IMR-90 (cell line): ENCODE measurements at regions not wholly inside any gene's neighbourhood (a gene's known extent, or its start where the extent isn't known, plus 50 kb on each side); places are given as distances from the start of the nearest gene placed in this dataset.

Experiments
- ATAC-seq: fragments of 200-7000 bp; cut with Tn5 transposase; 2 replicates; pipeline ENCODE4 v1.9.1; 2020; ENCODE audit warnings: low read depth, mild to moderate bottlenecking, moderate library complexity
- BruUV-seq: library from RNA; stranded (reverse); fragments of 400-500 nt; replicated peaks from 2 replicates; lab custom pipeline; 2021; lab: Mats Ljungman, UMichigan
- CTCF ChIA-PET: fragments of 300-600 bp; formaldehyde crosslinking; extraction: SDS; loops from one replicate; lab custom pipeline; 2021; ENCODE audit warnings: antibody characterized with exemption; lab: Yijun Ruan, JAX
- POLR2A ChIA-PET: fragments of 300-600 bp; sonication (Branson Sonifier 250); formaldehyde crosslinking; loops from one replicate; lab custom pipeline; 2022; ENCODE audit warnings: antibody characterized with exemption; ENCODE audit not compliant: unreplicated experiment; lab: Charles Lee
- DNase-seq: peaks from one replicate; pipeline ENCODE4 v3.0.0; 2013
- H2AFZ ChIP-seq: replicated peaks from 2 replicates; pipeline ENCODE3; 2013; ENCODE audit warnings: low read length, mild to moderate bottlenecking; ENCODE audit not compliant: poor library complexity
- H2AK5ac ChIP-seq: 2 replicates; pipeline ENCODE4 v1.6.1; 2013; ENCODE audit warnings: low read depth, low read length, inconsistent platforms
- H2AK9ac ChIP-seq: replicated peaks from 2 replicates; pipeline ENCODE3; 2013; ENCODE audit warnings: mild to moderate bottlenecking, low read depth, low read length, moderate library complexity; ENCODE audit not compliant: poor library complexity
- H2BK120ac ChIP-seq: 2 replicates; pipeline ENCODE4 v1.6.1; 2013; ENCODE audit warnings: low read depth, low read length, inconsistent platforms
- H2BK15ac ChIP-seq: 3 replicates; pipeline ENCODE4 v1.6.1; 2013; ENCODE audit warnings: low read depth, low read length, inconsistent platforms
- H2BK20ac ChIP-seq: 2 replicates; pipeline ENCODE4 v1.6.1; 2013; ENCODE audit warnings: low read depth, mild to moderate bottlenecking, inconsistent platforms, low read length, moderate library complexity
- H2BK5ac ChIP-seq: 2 replicates; pipeline ENCODE4 v1.6.1; 2013; ENCODE audit warnings: mild to moderate bottlenecking, low read depth, low read length, inconsistent platforms; ENCODE audit not compliant: poor library complexity, severe bottlenecking
- H3K14ac ChIP-seq: replicated peaks from 2 replicates; pipeline ENCODE4 v1.6.1; 2013; ENCODE audit warnings: low read depth, low read length, inconsistent platforms
- H3K18ac ChIP-seq: 2 replicates; pipeline ENCODE4 v1.6.1; 2013; ENCODE audit warnings: low read depth, low read length, control low read depth
- H3K23ac ChIP-seq: 2 replicates; pipeline ENCODE4 v1.6.1; 2013; ENCODE audit warnings: low read depth, low read length, inconsistent platforms
- H3K27ac ChIP-seq: 2 replicates; pipeline ENCODE4 v1.5.1; 2013; ENCODE audit warnings: mild to moderate bottlenecking, control low read depth, low read length; ENCODE audit not compliant: insufficient read depth
- H3K27me3 ChIP-seq: 2 replicates; pipeline ENCODE4 v1.6.1; 2013; ENCODE audit warnings: low read length; ENCODE audit not compliant: control insufficient read depth, insufficient read depth
- H3K36me3 ChIP-seq: 2 replicates; pipeline ENCODE4 v1.6.1; 2013; ENCODE audit warnings: low read length, mixed read lengths; ENCODE audit not compliant: control insufficient read depth, insufficient read depth
- H3K4ac ChIP-seq: 2 replicates; pipeline ENCODE4 v1.6.1; 2013; ENCODE audit warnings: low read depth, low read length, inconsistent platforms
- H3K4me1 ChIP-seq: 2 replicates; pipeline ENCODE4 v1.6.1; 2013; ENCODE audit warnings: low read length, mixed read lengths; ENCODE audit not compliant: control insufficient read depth, insufficient read depth
- H3K4me2 ChIP-seq: 2 replicates; pipeline ENCODE4 v1.6.1; 2013; ENCODE audit warnings: low read depth, mild to moderate bottlenecking, control low read depth, low read length, moderate library complexity
- H3K4me3 ChIP-seq: 2 replicates; pipeline ENCODE4 v1.5.1; 2013; ENCODE audit warnings: low read depth, mild to moderate bottlenecking, control low read depth, low read length, moderate library complexity; ENCODE audit not compliant: insufficient read depth
- H3K56ac ChIP-seq: 2 replicates; pipeline ENCODE4 v1.6.1; 2013; ENCODE audit warnings: low read length, inconsistent platforms; ENCODE audit not compliant: insufficient read depth; ENCODE audit errors: extremely low read depth
- H3K79me1 ChIP-seq, 2 experiments: 2 replicates each; pipeline ENCODE4 v1.6.1; 2013; ENCODE audit warnings: low read length in 2 of 2, inconsistent platforms in 1 of 2, low read depth in 1 of 2
- H3K9ac ChIP-seq: 2 replicates; pipeline ENCODE4 v1.6.1; 2013; ENCODE audit warnings: low read depth, low read length, control low read depth
- H3K9me1 ChIP-seq: 2 replicates; pipeline ENCODE4 v1.6.1; 2013; ENCODE audit warnings: low read length, inconsistent platforms; ENCODE audit not compliant: insufficient read depth
- H3K9me3 ChIP-seq: 2 replicates; pipeline ENCODE4 v1.6.1; 2013; ENCODE audit warnings: low read length; ENCODE audit not compliant: control insufficient read depth, insufficient read depth
- H4K20me1 ChIP-seq: 2 replicates; pipeline ENCODE4 v1.6.1; 2013; ENCODE audit warnings: low read length, inconsistent platforms; ENCODE audit not compliant: insufficient read depth
- H4K5ac ChIP-seq: 2 replicates; pipeline ENCODE4 v1.6.1; 2013; ENCODE audit warnings: mild to moderate bottlenecking, low read depth, low read length, control low read depth
- H4K8ac ChIP-seq, 2 experiments: 2 replicates each; pipeline ENCODE4 v1.6.1; 2013; ENCODE audit warnings: low read depth in 2 of 2, low read length in 2 of 2, control low read depth in 1 of 2, inconsistent platforms in 1 of 2
- H4K91ac ChIP-seq: 2 replicates; pipeline ENCODE4 v1.6.1; 2013; ENCODE audit warnings: low read depth, low read length, inconsistent platforms; ENCODE audit not compliant: insufficient read depth
- BHLHE40 ChIP-seq: fragments of 150-350 bp; IDR thresholded peaks from 2 replicates; pipeline ENCODE4 v1.6.1; 2016; ENCODE audit warnings: mild to moderate bottlenecking, low read depth, low read length
- CEBPB ChIP-seq: IDR thresholded peaks from 2 replicates; pipeline ENCODE4 v1.6.1; 2012; ENCODE audit warnings: low read depth, low read length, improper control_type of control experiment
- CHD1 ChIP-seq: IDR thresholded peaks from 2 replicates; pipeline ENCODE4 v1.6.1; 2012; ENCODE audit warnings: low read depth, low read length, improper control_type of control experiment
- CTCF ChIP-seq: conservative IDR thresholded peaks from 2 replicates; pipeline ENCODE4 v1.5.1; 2012; ENCODE audit warnings: mild to moderate bottlenecking, low read depth, low read length, improper control_type of control experiment
- ELK1 ChIP-seq: fragments of 150-350 bp; IDR thresholded peaks from 2 replicates; pipeline ENCODE4 v1.6.1; 2016; ENCODE audit warnings: low read depth, mild to moderate bottlenecking, low read length, moderate library complexity, borderline replicate concordance
- FOS ChIP-seq: fragments of 150-350 bp; IDR thresholded peaks from 2 replicates; pipeline ENCODE4 v1.6.1; 2016; ENCODE audit warnings: low read depth, low read length
- MAFK ChIP-seq: IDR thresholded peaks from 2 replicates; pipeline ENCODE4 v1.6.1; 2012; ENCODE audit warnings: low read depth, low read length, improper control_type of control experiment
- MAZ ChIP-seq: IDR thresholded peaks from 2 replicates; pipeline ENCODE4 v1.6.1; 2012; ENCODE audit warnings: low read depth, mild to moderate bottlenecking, low read length, improper control_type of control experiment, moderate library complexity, borderline replicate concordance
- MXI1 ChIP-seq: IDR thresholded peaks from 2 replicates; pipeline ENCODE4 v1.6.1; 2012; ENCODE audit warnings: low read depth, mild to moderate bottlenecking, low read length, moderate library complexity, borderline replicate concordance
- NFE2L2 ChIP-seq: fragments of 150-350 bp; IDR thresholded peaks from 2 replicates; pipeline ENCODE4 v1.6.1; 2016; ENCODE audit warnings: low read depth, mild to moderate bottlenecking, low read length
- POLR2A ChIP-seq: IDR thresholded peaks from 2 replicates; pipeline ENCODE4 v1.6.1; 2012; ENCODE audit warnings: mild to moderate bottlenecking, low read depth, low read length
- RAD21 ChIP-seq: IDR thresholded peaks from 2 replicates; pipeline ENCODE4 v1.6.1; 2012; ENCODE audit warnings: low read length, improper control_type of control experiment
- RCOR1 ChIP-seq: IDR thresholded peaks from 2 replicates; pipeline ENCODE4 v1.6.1; 2012; ENCODE audit warnings: mild to moderate bottlenecking, low read length, improper control_type of control experiment; ENCODE audit not compliant: insufficient replicate concordance
- RFX5 ChIP-seq: IDR thresholded peaks from 2 replicates; pipeline ENCODE4 v1.8.0; 2012; ENCODE audit warnings: low read depth, mild to moderate bottlenecking, low read length, moderate library complexity
- SMC3 ChIP-seq: fragments of 150-350 bp; IDR thresholded peaks from 2 replicates; pipeline ENCODE4 v1.6.1; 2016; ENCODE audit warnings: low read depth, mild to moderate bottlenecking, antibody characterized with exemption, low read length, moderate library complexity
- USF2 ChIP-seq: fragments of 150-350 bp; IDR thresholded peaks from 2 replicates; pipeline ENCODE4 v1.6.1; 2017; ENCODE audit warnings: mild to moderate bottlenecking, antibody characterized with exemption, low read length, low read depth
- WGBS, 2 experiments: methylation state at CpG; one replicate each; pipeline versions ENCODE4 v1.1.5 to v1.1.7; 2013; ENCODE audit warnings: missing lambda C conversion rate in 2 of 2; ENCODE audit not compliant: insufficient read length in 1 of 2; ENCODE audit errors: extremely low coverage in 2 of 2; 5-methylcytosine and 5-hydroxymethylcytosine counted together
- dilution Hi-C: fragments of 300-500 bp; cut with HindIII; formaldehyde crosslinking; loops from one replicate; pipeline ENCODE4 v1.14.3; 2018; ENCODE audit warnings: low sequenced_read_pairs; ENCODE audit not compliant: unreplicated experiment
- in situ Hi-C: fragments of 300-500 bp; cut with MboI; formaldehyde crosslinking; loops from 3 replicates; pipeline ENCODE4 v1.14.3; 2019; ENCODE audit warnings: low sequenced_read_pairs, inconsistent platforms, mixed read lengths
- intact Hi-C: fragments of 100-400 bp; cut with micrococcal nuclease; formaldehyde crosslinking; loops from 2 replicates; pipeline ENCODE4 v1.10.0; 2022

GRCh38 chr1:193785850-193786420, 599.5 kb upstream of the B3GALT2 start:
- Histone ChIP-seq H4K8ac (no peak overlapping the region), H2BK20ac (no peak overlapping the region), H4K91ac (no peak overlapping the region), H3K14ac (no peak overlapping the region), H2BK5ac (no peak overlapping the region), H2AK9ac (no peak overlapping the region), H3K9me1 (no peaks in the 10 kb centered on the region), H4K20me1 (no peaks in the 10 kb centered on the region), H3K9me3 (no peaks in the 10 kb centered on the region), H3K79me1 (no peaks in the 10 kb centered on the region), H3K23ac (no peak overlapping the region), H3K56ac (no peak overlapping the region), H3K4me2 (no peak overlapping the region), H3K4me3 (no peak overlapping the region), H2BK120ac (no peak overlapping the region), H3K27ac (no peak overlapping the region), H2AK5ac (no peak overlapping the region), H2BK15ac (no peak overlapping the region), H3K18ac (no peak overlapping the region), H3K9ac (no peak overlapping the region), H3K27me3 (no peaks in the 10 kb centered on the region), H2AFZ (no peak overlapping the region), H4K5ac (no peak overlapping the region), H3K4me1 (no peaks in the 10 kb centered on the region), H3K4ac (no peak overlapping the region), H3K36me3 (no peaks in the 10 kb centered on the region)
- dilution Hi-C loops (no loop called here), in situ Hi-C loops (no loop called here), intact Hi-C loops (no loop called here)
- ChIA-PET CTCF (interaction anchor here (0.5 kb wide), 1 partner anchor 17 kb away, joined by 3 read pairs; no protein-coding TSS in a partner anchor), POLR2A (no interaction called here)
- TF ChIP-seq CTCF (no peak), SMC3 (no peak), CEBPB (no peak), POLR2A (no peak), NFE2L2 (no peak), RAD21 (no peak), ELK1 (no peak), RFX5 (no peak), FOS (no peak), MAZ (no peak), MXI1 (no peak), CHD1 (no peak), RCOR1 (no peak), USF2 (no peak), BHLHE40 (no peak), MAFK (no peak)
- no CpG with 5 or more reads among the region's 3 CpGs for WGBS, 2 experiments
- DNase-seq (peak; percentile 17), ATAC-seq (peak; percentile 65)
- no TSS peak for BruUV-seq
